T47D (cell line): ENCODE measurements at regions not wholly inside any gene's neighbourhood (a gene's known extent, or its start where the extent isn't known, plus 50 kb on each side); places are given as distances from the start of the nearest gene placed in this dataset.
A peak's percentile ranks its signal among the peaks of the same experiment; 100 is the strongest.

Experiments
- DNase-seq, 2 experiments: peaks; one replicate each; pipeline versions ENCODE4 v3.0.0 to v3.0.0-alpha.2; 2011 to 2012; ENCODE audit warnings: low read depth in 1 of 2, low spot score in 1 of 2
- JUND ChIP-seq: IDR thresholded peaks from 2 replicates; pipeline ENCODE4 v1.6.1; 2012; ENCODE audit warnings: low read depth
- in situ Hi-C: cut with HindIII; loops from 2 replicates; pipeline ENCODE4 v1.10.0; 2016; ENCODE audit warnings: low sequenced_read_pairs, low pct_unique_long_range_greater_than_20kb

DNA sequence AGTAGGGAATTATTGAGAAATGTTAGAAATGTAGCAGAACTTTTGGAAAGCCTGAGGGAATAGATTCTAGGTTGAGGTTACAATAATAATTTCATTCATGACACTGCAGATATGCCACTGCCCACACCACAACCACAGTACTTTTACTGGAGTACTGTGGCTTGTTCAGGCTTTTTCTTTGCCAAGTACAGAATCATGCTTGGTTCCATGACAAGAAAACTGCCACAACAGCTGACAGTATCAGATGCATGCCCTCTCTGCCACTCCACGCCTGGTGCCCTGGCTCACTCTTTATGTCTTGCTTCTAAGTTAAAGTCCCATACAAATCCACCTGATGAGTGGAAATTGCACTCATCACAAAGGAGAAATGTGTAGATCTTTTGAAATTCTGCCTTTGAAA lies 398.6 kb downstream of the ZIC1 start:
- in situ Hi-C loops: no loop called here
- no peak for DNase-seq
- TF ChIP-seq JUND: no peak

GRCh38 chr3:147809206-147809605 lies 400.0 kb downstream of the ZIC1 start:
- no peak for DNase-seq
- in situ Hi-C loops: no loop called here
- no peak for TF ChIP-seq JUND

- DNase-seq: no peak
- in situ Hi-C loops: no loop called here
- TF ChIP-seq JUND: no peak
Measured at GRCh38 chr3:147812186-147812911, 403.2 kb downstream of the ZIC1 start.

GRCh38 chr3:147813256-147813655 lies 404.1 kb downstream of the ZIC1 start:
- in situ Hi-C loops: no loop called here
- no peak for TF ChIP-seq JUND
- DNase-seq: no peak

DNA sequence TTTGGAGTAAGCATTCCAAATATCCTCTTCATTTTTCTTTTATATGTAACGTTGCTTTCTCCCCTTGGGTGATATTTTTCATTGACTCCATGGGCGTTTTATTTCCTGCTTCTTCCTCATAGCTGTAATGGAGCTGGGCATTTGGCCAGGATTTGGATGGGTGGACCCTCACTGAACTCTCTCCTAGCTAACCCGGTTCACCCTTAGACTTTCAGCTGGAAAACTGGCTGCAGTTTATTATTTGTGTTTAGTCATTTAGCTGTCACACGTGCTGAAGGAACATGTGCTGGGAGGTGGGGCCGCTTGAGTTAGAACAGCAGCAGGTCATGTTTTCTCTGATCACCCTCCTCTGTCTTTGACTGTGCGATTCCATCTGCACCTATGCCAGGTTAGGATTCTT lies 407.6 kb downstream of the ZIC1 start:
- DNase-seq: peak in 1 of 2 experiments; percentile 27
- no peak for TF ChIP-seq JUND
- in situ Hi-C loops: no loop called here

- in situ Hi-C loops: no loop called here
- no peak for DNase-seq
- TF ChIP-seq JUND: no peak
Measured at GRCh38 chr3:147832611-147833010, 423.4 kb downstream of the ZIC1 start.

- no peak for TF ChIP-seq JUND
- no peak for DNase-seq
- in situ Hi-C loops: no loop called here
Measured at GRCh38 chr3:147836330-147836729, 427.2 kb downstream of the ZIC1 start.

DNA sequence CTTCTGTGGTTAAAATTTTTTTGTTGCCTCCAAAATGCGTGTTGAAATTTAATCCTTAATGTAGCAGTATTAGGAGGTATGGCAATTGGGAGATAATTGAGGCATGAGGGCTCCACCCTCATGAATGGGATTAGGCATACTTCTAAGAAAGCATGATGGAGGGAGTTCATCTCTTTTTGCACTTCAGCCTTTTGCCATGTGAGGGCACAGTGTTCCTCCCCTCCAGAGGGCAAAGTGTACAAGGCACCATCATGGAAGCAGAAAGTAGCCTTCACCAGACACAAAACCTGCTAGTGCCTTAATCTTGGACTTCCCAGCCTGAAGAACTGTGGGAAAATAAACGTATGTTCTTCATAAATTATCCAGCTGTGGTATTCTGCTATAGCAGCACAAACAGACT lies 429.5 kb downstream of the ZIC1 start:
- no peak for TF ChIP-seq JUND
- in situ Hi-C loops: no loop called here
- peak in 1 of 2 experiments; percentile 18 for DNase-seq

DNA sequence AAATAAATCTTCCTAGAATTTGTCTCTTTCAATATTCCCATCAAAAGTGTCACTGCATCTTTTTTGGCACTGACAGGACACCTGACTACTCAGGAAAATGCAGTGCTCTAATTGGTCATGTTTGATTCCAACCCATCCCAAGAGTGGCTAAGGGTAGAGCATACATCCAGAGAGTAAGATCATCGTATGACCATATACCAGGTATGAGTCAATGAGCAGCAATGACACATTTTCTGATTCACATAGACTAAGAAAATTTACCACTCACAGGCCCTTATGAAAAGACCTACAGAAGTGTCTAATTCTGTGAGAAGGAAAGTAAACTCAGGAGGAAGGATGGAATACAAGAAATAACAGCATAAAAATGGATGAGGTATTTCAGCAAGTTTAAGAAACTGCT lies 434.2 kb downstream of the ZIC1 start:
- in situ Hi-C loops: no loop called here
- TF ChIP-seq JUND: no peak
- DNase-seq: no peak

DNA sequence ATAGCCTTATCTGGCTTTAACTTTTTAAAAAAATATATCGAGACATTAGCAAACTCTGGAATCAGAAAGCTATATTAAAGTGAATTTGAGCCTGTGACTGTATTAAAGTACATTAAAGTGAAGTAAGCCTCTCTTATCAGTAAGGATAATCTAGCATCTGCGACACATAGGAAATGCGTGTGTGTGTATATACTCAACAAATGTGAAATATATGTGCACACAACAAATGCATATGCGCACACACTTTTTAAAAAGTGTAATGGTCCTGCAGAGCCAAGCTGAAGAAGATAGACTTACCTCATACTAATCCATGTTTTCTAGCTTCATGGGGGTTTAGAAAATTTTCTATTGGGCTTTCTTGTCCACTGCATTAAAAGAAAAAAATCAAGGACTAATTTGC lies 437.1 kb downstream of the ZIC1 start:
- in situ Hi-C loops: no loop called here
- no peak for TF ChIP-seq JUND
- DNase-seq: no peak

- in situ Hi-C loops: no loop called here
- no peak for DNase-seq
- TF ChIP-seq JUND: no peak
Measured at GRCh38 chr3:147846854-147847478, 437.8 kb downstream of the ZIC1 start.

DNA sequence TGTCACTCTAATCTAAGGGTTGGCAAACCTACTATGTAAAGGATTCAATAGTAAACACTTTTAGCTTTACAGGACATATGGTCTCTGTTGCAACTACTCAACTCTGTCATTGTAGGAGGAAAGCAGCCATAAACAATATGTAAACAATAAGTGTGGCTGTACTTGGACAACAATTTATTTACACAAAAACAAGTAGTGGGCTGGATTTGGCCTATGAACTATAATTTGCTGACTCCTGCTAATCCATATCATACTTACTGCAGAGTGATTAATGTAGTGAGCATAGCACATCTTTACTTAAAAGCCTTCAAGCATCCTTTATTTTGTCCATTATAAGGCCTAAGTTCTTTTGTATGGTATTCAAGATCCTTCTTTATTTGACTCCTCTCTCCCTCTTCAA lies 441.9 kb downstream of the ZIC1 start:
- in situ Hi-C loops: no loop called here
- no peak for DNase-seq
- TF ChIP-seq JUND: no peak

DNA sequence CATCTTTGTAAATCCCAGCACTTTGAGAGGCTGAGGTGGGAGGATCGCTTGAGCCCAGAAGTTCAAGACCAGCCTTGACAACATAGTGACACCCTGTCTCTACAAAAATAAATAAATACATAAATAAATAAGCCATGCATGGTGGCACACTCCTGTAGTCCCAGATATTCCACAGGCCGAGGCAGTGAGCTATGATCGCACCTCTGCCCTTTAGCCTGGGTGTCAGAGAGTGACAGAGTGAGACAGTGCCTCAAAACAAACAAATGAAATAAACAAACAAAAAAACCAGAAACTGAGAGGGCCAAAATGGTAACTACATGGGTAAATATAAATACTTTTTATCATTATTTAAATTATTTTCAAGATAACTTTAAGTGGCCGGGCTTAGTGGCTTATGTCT lies 445.4 kb downstream of the ZIC1 start:
- no peak for TF ChIP-seq JUND
- no peak for DNase-seq
- in situ Hi-C loops: no loop called here

DNA sequence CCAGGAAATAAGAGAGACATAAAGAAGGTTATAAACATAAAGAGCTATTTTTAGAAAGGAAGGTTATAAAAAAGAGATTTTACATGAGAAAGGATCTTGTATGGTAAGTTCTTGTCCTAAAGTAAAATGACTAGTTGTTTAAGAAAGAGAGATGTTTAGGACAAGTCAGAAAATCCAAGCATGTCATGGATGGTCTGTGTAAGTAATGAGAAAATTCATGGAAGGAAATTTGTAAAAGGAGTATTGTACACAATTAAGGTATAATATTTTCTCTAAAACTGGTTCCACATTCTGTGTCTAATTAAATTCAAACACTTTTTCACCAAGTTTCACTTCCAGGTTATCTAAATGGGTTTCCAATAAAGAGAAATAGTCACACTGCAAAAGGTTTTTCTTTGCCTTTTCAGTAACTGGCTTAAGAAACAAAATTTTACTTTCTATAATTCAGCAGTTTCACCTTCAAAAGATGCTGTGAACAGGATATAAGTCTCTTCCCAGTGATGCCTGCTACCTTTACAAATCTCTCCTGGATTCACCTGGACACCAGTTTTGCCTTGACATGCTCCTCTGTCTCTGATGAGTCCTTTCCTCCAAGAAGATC lies 455.7 kb downstream of the ZIC1 start:
- in situ Hi-C loops: no loop called here
- no peak for TF ChIP-seq JUND
- peak in 1 of 2 experiments; percentile 37 for DNase-seq
